CD4-positive, alpha-beta T cell treated with Interleukin-21 for 1 hour (primary cell): ENCODE measurements at regions not wholly inside any gene's neighbourhood (a gene's known extent, or its start where the extent isn't known, plus 50 kb on each side); places are given as distances from the start of the nearest gene placed in this dataset.
"Not testable (repeated sequence)": the region's sequence is repeated elsewhere in the genome, so short reads cannot be mapped to it uniquely, and the experiment has no call there.

Source experiments
- DNase-seq: peaks from one replicate; pipeline ENCODE4 v3.0.0-alpha.2; 2020

DNA sequence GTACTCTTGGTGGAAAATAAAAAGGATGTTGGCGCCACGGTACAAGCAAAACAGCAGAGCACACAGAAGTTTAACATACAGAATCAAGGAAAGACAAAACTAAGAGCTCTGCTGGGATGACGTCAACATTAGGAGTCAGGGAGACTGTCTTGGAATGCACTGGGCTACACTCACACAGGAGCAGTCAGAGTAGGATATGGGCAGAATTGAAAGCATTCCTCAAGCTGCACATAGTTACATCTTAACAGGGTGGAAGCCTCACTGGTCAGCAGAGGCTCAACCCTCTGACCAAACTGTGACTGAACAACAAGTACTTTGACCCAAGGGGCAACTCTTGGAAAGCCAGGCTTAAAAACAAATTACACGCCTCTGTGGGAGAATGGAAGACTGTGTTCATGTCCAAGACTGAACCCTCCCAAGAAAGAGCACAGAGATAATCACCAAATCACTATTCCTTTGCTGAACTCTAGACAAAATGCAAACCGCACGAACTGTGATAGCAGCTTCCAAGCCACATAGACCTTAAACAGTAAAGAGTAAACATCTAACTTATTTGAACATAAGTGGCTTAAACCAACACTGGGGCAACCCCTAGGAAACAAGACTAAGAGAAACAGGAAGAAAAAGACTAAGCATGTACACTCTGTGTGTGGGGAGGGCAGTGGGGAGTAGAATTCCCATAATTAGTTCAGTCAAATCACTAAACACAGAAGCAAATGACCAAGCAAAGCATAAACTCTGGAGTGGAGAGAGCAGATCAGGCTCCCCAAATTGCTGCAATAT, 772.7 kb downstream of the PRELID2 start:
- DNase-seq, result no peak

DNA sequence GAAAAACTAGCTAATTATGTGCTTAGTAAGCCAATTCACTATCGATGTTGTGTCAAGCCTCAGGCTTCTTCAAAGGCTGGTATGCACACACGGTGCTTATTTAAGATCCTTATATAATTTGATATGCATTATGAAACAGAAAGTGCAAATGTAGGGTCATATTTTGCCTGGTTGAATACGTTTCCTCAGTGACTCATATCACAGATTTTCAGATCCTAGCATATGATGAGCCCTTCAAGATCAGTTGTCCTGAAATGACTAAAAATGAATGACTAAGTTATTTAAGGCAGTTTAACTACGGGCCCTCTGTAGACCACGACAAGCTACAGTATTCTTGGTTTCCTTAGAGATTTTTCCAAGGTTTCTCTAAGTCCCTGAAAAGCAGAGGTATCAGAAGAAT, 778.3 kb downstream of the PRELID2 start:
- DNase-seq, result no peak

DNA sequence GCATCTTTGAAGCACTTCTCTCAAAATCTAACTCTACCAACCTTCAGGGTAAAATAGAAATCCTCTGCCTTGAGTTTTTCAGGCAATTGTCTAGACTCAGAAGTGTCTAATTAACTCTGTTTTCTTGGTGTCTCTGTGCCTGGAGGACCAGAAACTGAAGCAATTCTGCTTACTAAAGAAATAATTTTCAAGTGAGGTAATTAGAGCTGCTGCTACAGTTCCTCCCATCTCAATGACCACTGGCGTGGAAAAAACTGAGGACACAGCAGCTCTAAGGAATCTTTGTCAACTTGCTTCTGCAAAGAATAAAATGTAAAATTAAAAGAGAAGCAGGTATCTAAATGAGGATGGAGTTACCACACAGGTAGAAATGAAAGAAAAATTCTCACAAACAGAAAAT, 785.0 kb downstream of the PRELID2 start:
- no peak for DNase-seq

- no peak for DNase-seq
Observed at GRCh38 chr5:145044970-145045369, 790.2 kb downstream of the PRELID2 start.

DNA sequence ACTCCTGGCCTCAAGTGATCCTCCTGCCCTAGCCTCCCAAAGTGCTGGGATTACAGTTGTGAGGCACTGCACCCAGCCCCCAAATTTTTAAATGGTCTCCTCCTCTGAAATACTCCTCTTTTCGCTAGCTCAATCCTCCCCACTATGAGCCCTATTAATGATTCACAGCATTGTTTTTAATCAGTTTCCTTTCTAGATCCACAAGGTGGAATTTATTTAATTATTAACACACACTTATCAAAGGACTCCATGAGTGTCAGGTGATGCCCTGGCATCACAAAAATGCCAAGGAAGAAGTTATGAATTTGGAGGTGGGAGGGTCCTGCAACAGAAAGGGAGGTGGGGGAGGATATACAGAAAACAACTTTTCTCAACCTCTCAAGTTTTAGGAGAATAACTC, 806.5 kb downstream of the PRELID2 start:
- no peak for DNase-seq

DNA sequence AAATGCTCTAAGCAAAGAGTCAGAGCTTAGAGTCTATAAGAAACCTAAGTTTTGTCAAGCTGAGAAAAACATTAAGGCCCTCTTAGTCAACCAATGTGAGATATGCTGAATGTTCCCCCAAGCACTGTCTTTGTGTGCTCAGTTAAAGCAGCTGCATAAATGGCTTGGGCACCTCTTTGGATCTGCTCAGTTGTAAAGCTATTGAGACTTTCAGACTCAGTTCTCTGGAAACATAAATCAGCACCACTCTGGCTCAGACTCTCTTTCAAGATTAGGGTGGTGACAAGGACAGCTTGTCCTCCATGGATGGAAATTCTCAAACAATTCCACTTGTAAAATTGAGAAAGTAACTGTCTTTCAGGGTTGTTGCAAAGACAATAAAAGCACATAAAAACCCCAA, 807.9 kb downstream of the PRELID2 start:
- DNase-seq, result no peak

DNA sequence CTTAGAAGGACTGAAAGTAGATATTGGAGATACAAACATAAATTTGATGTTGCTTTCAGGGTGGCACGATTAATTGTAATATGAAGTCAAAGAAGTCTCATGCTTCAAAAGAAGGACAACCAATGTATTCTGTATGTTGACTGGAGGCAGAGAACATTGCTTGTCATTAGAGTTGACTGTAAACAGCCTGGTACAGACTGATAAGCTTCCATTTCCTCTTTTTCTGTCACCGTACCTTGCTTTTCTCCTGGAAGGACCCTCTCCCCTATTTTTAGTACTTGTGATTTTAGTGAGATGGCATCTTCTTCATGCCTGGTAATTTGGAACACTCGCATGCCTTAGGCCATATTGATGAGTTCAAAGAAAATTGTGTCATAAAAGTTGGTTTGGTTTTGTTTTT, 809.4 kb downstream of the PRELID2 start:
- DNase-seq, result no peak

DNA sequence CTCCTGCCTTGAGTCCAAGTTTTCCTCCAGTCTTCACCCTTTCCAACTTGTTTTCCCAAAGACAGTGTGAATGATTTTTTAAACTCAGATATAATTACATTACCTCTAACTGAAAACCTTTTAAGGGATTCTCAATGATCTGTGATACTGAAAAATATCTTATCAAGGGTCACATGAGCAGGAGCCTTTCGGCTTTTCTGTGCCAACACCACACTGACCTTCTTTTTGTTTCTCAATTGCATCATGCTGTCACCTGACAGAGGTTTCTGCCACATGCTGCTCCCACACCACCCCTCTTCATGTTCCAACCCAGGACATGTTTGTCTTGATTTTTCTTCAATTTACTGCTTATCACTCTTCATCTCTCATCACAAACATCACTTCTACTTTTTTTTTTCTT, 820.0 kb downstream of the PRELID2 start:
- no peak for DNase-seq

DNA sequence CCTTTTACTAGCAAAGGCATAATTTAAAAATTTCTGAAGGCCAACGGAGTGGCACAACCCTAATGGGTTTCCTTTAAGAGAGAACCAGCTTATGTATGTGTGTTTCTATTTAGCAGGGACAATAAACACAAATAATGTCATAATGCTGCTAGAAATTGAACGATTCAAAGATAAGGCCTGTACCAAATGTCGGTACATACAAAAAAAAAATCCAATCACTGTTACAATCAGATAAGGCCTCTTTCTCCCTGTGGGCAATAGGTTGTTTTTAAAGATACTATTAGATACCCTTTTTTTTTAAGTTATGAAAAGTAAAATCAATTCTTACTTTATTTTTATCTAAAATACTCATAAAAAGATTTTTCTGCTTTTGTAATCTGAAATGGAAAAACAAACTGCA, 821.0 kb downstream of the PRELID2 start:
- DNase-seq, result no peak

DNA sequence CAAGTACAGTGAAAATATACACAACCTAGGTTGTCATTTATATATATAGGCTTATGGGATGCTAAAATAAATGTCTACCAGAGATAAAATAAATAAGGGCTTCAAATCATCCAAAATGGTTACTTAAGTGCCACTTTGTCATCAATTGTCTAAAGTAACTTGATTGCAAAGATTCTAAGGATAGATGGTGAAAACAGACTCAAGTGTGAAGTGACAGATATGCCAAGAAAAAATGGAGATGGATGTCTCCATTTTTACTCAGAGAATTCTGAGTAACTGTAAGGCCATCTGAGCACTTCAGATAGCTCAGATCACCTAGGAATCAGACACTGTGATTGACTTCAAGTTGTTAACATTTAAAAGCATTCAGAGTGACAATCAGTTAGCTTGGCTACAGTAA, 824.3 kb downstream of the PRELID2 start:
- DNase-seq, result no peak

- DNase-seq, result no peak
Observed at GRCh38 chr5:145008876-145009530, 826.1 kb downstream of the PRELID2 start.

- not testable (repeated sequence) for DNase-seq
Observed at GRCh38 chr5:144994356-144994755, 823.7 kb downstream of the KCTD16 start.

DNA sequence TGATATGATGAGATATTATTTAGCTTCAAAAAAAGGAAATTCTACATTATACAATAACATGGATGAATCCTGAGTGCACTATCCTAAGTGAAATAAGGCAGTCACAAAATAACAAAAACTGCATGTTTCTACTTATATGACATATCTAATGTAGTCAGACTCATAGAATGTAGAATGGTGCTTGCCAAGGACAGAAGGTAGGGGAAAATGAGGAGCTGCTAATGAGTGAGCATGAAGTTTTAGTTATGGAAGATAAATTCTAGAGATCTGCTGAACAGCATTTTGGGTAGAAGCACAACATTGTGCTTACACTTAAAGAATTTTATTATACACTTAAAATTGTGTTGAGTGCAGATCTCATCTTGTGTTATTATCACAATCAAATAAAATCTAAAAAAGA, 812.4 kb downstream of the KCTD16 start:
- no peak for DNase-seq

DNA sequence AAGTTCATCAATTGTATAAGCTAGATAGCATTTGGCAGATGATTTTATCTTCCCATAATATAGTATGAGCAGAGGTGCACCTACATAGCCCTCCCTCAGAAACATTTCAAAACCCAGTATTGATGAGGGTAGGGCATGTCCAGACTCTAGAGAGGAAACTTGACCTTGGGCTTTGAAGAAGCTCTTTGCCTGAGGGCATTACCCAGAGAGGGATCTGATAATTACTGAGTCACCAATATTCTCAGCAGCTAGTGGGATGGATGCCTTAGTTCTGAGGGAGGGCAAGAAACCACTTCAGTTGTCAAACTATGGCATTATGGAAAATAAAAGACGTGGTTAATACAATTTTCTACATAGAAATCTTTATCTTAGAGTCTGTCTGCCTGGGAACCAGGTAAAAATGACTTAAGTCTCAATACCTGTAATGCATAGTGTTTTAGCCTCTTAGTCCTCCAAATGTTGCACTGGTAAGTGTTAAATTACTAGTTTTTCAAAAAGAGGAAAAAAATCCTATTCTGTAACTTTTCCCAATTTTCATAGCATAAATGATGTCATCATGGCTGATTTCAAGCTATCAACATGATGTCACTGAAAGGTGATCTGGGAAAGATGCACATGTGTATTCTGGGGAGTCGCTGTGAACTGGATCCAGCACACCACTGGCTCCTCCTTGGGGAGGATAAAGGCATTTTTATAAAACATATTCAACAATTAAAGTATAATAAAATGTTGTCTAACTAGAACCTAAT, 809.0 kb downstream of the KCTD16 start:
- no peak for DNase-seq

GRCh38 chr5:144972317-144972716, 801.6 kb downstream of the KCTD16 start:
- no peak for DNase-seq

GRCh38 chr5:144971108-144971850, 800.6 kb downstream of the KCTD16 start:
- DNase-seq, result no peak

DNA sequence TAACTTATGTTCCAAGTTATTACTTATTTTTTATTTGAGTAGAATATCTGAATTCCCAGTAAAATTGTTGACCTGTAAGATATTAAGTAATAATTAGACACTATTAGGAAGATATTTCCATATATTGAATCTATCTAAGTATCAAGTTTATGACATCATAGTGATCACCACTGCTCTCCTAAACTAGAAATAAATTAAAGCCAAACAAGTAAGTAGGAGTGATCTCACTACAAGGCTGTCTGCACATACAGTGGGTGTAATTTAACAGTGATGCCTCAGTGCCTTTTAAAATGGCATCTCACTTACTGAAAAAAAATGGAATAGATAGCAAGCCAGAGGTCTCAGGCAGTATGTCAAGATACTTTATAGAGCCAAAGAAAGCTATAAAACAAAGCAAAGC, 789.6 kb downstream of the KCTD16 start:
- DNase-seq, result no peak

DNA sequence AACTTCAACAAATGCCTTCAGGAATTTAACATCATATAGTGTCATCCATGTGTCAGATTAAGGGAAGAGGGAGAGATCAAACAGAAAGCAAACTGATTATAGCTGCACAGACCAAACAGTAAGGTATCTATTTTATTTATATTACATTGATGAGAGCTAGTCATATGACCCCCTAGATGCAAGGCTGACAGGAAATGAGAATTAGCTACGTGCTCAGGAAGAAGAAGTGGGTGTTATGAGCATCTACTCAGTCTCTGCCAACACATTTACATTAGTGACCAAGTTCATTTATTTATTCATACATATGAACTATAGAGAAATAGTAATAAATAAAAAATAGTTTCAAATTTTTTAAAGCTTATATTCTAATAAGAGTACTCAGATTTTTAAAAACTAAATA, 787.3 kb downstream of the KCTD16 start:
- DNase-seq, result no peak

GRCh38 chr5:144950996-144951395, 780.3 kb downstream of the KCTD16 start:
- no peak for DNase-seq

DNA sequence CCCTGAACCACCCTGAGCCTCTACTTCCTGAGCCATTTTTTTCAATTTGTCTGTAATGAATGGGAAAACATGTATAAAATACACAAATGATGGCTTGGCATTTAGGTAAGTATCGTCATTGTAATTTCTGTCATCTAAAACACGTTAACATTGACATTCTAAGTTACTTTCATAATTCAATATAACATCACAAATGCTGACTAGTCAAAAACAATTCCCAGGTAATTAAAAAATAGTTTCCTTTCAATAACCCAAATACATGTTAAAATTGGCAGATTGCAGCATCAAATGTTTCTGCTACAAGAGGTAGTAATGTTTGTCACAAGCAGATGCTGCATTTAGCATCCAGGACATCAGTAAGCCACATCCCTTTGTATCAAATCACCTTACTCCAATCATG, 776.4 kb downstream of the KCTD16 start:
- DNase-seq, result no peak

GRCh38 chr5:144945503-144945902, 774.8 kb downstream of the KCTD16 start:
- no peak for DNase-seq

DNA sequence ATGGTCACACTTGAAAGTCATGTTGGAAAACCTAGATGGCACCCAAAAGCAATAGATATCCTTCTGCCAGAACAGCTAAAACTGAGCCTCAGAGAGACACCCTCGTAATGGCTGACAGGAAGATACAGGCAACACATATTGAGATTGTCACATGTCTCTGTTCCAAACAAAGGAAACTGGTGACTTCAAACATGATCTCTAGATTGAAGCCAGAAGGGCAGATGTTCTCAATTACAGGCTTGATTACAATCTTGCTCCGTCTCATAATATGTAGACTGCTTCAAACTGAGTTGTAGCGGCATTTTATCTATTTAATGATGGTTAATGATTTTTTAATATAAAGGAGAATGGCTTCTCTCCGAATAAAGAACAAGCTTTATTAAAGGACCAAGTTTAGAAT, 774.3 kb downstream of the KCTD16 start:
- DNase-seq, result no peak

GRCh38 chr5:144941004-144941403, 770.3 kb downstream of the KCTD16 start:
- DNase-seq, result no peak
